Loucy (cell line): ENCODE measurements at regions not wholly inside any gene's neighbourhood (a gene's known extent, or its start where the extent isn't known, plus 50 kb on each side); places are given as distances from the start of the nearest gene placed in this dataset.

Source experiments
- H2AFZ ChIP-seq: fragments of 200-600 bp; sonication (generic); 2 replicates; pipeline ENCODE4 v1.6.0; 2016; ENCODE audit warnings: antibody characterized with exemption, mild to moderate bottlenecking, low read length, moderate library complexity
- H3F3A ChIP-seq: fragments of 200-600 bp; 2 replicates; pipeline ENCODE4 v1.6.0; 2016; ENCODE audit warnings: antibody characterized with exemption, low read depth, mild to moderate bottlenecking
- H3K27me3 ChIP-seq: fragments of 200-600 bp; sonication (generic); 2 replicates; pipeline ENCODE4 v1.6.1; 2014; ENCODE audit warnings: low read length, mild to moderate bottlenecking; ENCODE audit not compliant: insufficient read depth, poor library complexity, severe bottlenecking
- H3K36me3 ChIP-seq: fragments of 200-600 bp; sonication (generic); 2 replicates; pipeline ENCODE4 v1.6.1; 2016; ENCODE audit warnings: low read length; ENCODE audit not compliant: insufficient read depth
- H3K4me1 ChIP-seq: fragments of 200-600 bp; sonication (generic); 2 replicates; pipeline ENCODE4 v1.5.1; 2014; ENCODE audit warnings: low read length, mild to moderate bottlenecking; ENCODE audit not compliant: insufficient read depth, poor library complexity, severe bottlenecking
- H3K4me2 ChIP-seq: fragments of 200-600 bp; sonication (generic); 2 replicates; pipeline ENCODE4 v1.6.0; 2014; ENCODE audit warnings: antibody characterized with exemption, low read length, low read depth, mild to moderate bottlenecking; ENCODE audit not compliant: poor library complexity, severe bottlenecking
- H3K4me3 ChIP-seq: fragments of 200-600 bp; sonication (generic); 2 replicates; pipeline ENCODE4 v1.5.1; 2014; ENCODE audit warnings: low read length, mild to moderate bottlenecking, mixed read lengths; ENCODE audit not compliant: poor library complexity, severe bottlenecking
- H3K79me2 ChIP-seq: fragments of 200-600 bp; sonication (generic); 2 replicates; pipeline ENCODE4 v1.6.1; 2014; ENCODE audit warnings: low read length; ENCODE audit not compliant: insufficient read depth
- H3K9ac ChIP-seq: fragments of 200-600 bp; sonication (generic); 2 replicates; pipeline ENCODE4 v1.6.0; 2014; ENCODE audit warnings: mild to moderate bottlenecking, low read depth, low read length, moderate library complexity; ENCODE audit not compliant: poor library complexity, severe bottlenecking
- H3K9me2 ChIP-seq: fragments of 200-600 bp; sonication (generic); replicated peaks from 2 replicates; pipeline ENCODE4 v1.6.1; 2016; ENCODE audit warnings: low read depth, low read length, mixed read lengths
- H3K9me3 ChIP-seq: fragments of 200-600 bp; sonication (generic); 2 replicates; pipeline ENCODE4 v1.6.1; 2014; ENCODE audit warnings: mild to moderate bottlenecking, antibody characterized with exemption, low read length, low read depth; ENCODE audit not compliant: insufficient read depth
- H4K20me1 ChIP-seq: fragments of 200-600 bp; sonication (generic); 2 replicates; pipeline ENCODE4 v1.6.0; 2014; ENCODE audit warnings: antibody characterized with exemption, low read length, mild to moderate bottlenecking; ENCODE audit not compliant: insufficient read depth, poor library complexity, severe bottlenecking
- EZH2phosphoT487 ChIP-seq: fragments of 200-600 bp; IDR thresholded peaks from 2 replicates; pipeline ENCODE4 v1.6.1; 2018; ENCODE audit warnings: antibody characterized with exemption, mild to moderate bottlenecking, moderate library complexity, borderline replicate concordance
- TF ChIP-seq, protein P1 (sequence below): fragments of 200-600 bp; sonication (generic); conservative IDR thresholded peaks from 2 replicates; pipeline ENCODE4 v1.5.1; 2014; ENCODE audit warnings: mild to moderate bottlenecking, antibody characterized with exemption, low read length

- H3K4me1 ChIP-seq, result peaks cover 21% of the 10 kb centered on the region
- no peaks in the 10 kb centered on the region for H3K9me3 ChIP-seq
- H3K4me3 ChIP-seq, result no peak overlapping the region
- 0 out of 2 replicates have a peak, but pooled peaks cover 5% of the 10 kb centered on the region for H3F3A ChIP-seq
- no peaks in the 10 kb centered on the region for H3K27me3 ChIP-seq
- TF ChIP-seq EZH2phosphoT487, result no peak
- TF ChIP-seq, protein P1, sequence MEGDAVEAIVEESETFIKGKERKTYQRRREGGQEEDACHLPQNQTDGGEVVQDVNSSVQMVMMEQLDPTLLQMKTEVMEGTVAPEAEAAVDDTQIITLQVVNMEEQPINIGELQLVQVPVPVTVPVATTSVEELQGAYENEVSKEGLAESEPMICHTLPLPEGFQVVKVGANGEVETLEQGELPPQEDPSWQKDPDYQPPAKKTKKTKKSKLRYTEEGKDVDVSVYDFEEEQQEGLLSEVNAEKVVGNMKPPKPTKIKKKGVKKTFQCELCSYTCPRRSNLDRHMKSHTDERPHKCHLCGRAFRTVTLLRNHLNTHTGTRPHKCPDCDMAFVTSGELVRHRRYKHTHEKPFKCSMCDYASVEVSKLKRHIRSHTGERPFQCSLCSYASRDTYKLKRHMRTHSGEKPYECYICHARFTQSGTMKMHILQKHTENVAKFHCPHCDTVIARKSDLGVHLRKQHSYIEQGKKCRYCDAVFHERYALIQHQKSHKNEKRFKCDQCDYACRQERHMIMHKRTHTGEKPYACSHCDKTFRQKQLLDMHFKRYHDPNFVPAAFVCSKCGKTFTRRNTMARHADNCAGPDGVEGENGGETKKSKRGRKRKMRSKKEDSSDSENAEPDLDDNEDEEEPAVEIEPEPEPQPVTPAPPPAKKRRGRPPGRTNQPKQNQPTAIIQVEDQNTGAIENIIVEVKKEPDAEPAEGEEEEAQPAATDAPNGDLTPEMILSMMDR, result no peak
- no peaks in the 10 kb centered on the region for H3K36me3 ChIP-seq
- H2AFZ ChIP-seq, result no peak overlapping the region
- H4K20me1 ChIP-seq, result no peaks in the 10 kb centered on the region
- H3K4me2 ChIP-seq, result no peak overlapping the region
- H3K9ac ChIP-seq, result no peak overlapping the region
- no peaks in the 10 kb centered on the region for H3K9me2 ChIP-seq
- no peaks in the 10 kb centered on the region for H3K79me2 ChIP-seq
These were observed 115.4 kb upstream of the BTG1 start for GRCh38 chr12:92261071-92261470.

- Histone ChIP-seq H3K4me2 (peak overlapping the region; percentile 51), H3K9ac (no peak overlapping the region), H3K9me2 (no peaks in the 10 kb centered on the region), H3K9me3 (no peaks in the 10 kb centered on the region), H3K4me3 (peak overlapping the region; percentile 30), H4K20me1 (no peaks in the 10 kb centered on the region), H2AFZ (peak overlapping the region; percentile 43), H3K4me1 (peaks cover 21% of the 10 kb centered on the region), H3K79me2 (no peaks in the 10 kb centered on the region), H3K36me3 (no peaks in the 10 kb centered on the region), H3K27me3 (no peaks in the 10 kb centered on the region), H3F3A (0 out of 2 replicates have a peak, but pooled peaks cover 5% of the 10 kb centered on the region)
- TF ChIP-seq, protein P1, result no peak
- TF ChIP-seq EZH2phosphoT487, result no peak
These were observed 114.1 kb upstream of the BTG1 start for GRCh38 chr12:92259696-92260251.

- peak overlapping the region; percentile 30 for H3K4me3 ChIP-seq
- H3F3A ChIP-seq, result 0 out of 2 replicates have a peak, but pooled peaks cover 5% of the 10 kb centered on the region
- H4K20me1 ChIP-seq, result no peaks in the 10 kb centered on the region
- TF ChIP-seq EZH2phosphoT487, result no peak
- TF ChIP-seq, protein P1, result no peak
- no peaks in the 10 kb centered on the region for H3K9me3 ChIP-seq
- no peaks in the 10 kb centered on the region for H3K9me2 ChIP-seq
- peak overlapping the region; percentile 18 for H3K9ac ChIP-seq
- H3K4me2 ChIP-seq, result peak overlapping the region; percentile 51
- H3K36me3 ChIP-seq, result no peaks in the 10 kb centered on the region
- H2AFZ ChIP-seq, result peak overlapping the region; percentile 43
- no peaks in the 10 kb centered on the region for H3K79me2 ChIP-seq
- H3K4me1 ChIP-seq, result peaks cover 21% of the 10 kb centered on the region
- no peaks in the 10 kb centered on the region for H3K27me3 ChIP-seq
These were observed 113.6 kb upstream of the BTG1 start for GRCh38 chr12:92259291-92259690.
